AG09309 (cell line): ENCODE measurements at regions not wholly inside any gene's neighbourhood (a gene's known extent, or its start where the extent isn't known, plus 50 kb on each side); places are given as distances from the start of the nearest gene placed in this dataset.

ENCODE experiments used
- DNase-seq: peaks from one replicate; pipeline ENCODE4 v3.0.0-alpha.2; 2010; ENCODE audit warnings: low read depth
- H3K4me3 ChIP-seq: 2 replicates; pipeline ENCODE4 v1.5.1; 2011; ENCODE audit warnings: mild to moderate bottlenecking, low read depth, low read length, moderate library complexity; ENCODE audit not compliant: control insufficient read depth
- TF ChIP-seq, protein P1 (sequence below): IDR thresholded peaks from 2 replicates; pipeline ENCODE4 v1.5.1; 2011; ENCODE audit warnings: mild to moderate bottlenecking, low read depth, low read length, inconsistent platforms; ENCODE audit not compliant: insufficient read depth, control insufficient read depth; ENCODE audit errors: missing control alignments

DNA sequence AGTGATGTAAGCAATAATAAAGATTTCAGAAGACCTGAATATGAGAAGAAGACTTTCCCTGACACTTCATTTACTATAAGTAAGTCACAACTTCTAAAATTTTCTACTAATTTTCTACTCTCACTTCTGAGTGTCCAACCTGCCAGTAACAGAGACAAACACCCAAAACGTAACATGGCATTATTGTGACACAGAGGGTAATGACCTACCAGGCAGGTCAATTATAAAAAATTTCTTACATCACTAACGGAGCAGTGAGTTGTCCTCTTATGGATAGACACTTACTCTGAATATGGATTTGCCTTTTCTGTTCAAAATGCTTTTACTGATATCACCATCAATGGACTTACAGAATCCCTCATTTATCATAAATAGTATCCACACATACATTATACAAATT is 405.9 kb upstream of the MAGEB16 start:
- DNase-seq = no peak
- TF ChIP-seq, protein P1, sequence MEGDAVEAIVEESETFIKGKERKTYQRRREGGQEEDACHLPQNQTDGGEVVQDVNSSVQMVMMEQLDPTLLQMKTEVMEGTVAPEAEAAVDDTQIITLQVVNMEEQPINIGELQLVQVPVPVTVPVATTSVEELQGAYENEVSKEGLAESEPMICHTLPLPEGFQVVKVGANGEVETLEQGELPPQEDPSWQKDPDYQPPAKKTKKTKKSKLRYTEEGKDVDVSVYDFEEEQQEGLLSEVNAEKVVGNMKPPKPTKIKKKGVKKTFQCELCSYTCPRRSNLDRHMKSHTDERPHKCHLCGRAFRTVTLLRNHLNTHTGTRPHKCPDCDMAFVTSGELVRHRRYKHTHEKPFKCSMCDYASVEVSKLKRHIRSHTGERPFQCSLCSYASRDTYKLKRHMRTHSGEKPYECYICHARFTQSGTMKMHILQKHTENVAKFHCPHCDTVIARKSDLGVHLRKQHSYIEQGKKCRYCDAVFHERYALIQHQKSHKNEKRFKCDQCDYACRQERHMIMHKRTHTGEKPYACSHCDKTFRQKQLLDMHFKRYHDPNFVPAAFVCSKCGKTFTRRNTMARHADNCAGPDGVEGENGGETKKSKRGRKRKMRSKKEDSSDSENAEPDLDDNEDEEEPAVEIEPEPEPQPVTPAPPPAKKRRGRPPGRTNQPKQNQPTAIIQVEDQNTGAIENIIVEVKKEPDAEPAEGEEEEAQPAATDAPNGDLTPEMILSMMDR = no peak
- H3K4me3 ChIP-seq = no peak overlapping the region

DNA sequence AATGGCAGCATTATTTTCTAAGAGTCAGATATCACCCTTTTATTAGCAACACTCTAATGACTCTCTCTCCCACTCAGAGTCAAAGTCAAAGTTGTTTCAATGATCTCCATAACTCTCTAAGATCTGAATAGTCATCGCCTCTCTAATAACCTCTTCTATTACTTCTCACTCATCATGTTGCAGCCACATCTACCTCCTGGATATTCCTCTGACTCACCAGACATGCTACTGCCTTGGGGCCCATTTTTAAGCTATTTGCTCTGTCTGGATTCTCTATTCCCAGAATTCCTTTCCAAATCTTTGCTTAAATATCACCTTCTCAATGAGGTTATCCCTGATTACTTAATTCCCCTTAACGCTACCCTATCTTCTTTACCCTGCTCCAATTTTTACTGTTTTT is 391.8 kb upstream of the MAGEB16 start:
- TF ChIP-seq, protein P1 = no peak
- no peak for DNase-seq
- H3K4me3 ChIP-seq = no peak overlapping the region

DNA sequence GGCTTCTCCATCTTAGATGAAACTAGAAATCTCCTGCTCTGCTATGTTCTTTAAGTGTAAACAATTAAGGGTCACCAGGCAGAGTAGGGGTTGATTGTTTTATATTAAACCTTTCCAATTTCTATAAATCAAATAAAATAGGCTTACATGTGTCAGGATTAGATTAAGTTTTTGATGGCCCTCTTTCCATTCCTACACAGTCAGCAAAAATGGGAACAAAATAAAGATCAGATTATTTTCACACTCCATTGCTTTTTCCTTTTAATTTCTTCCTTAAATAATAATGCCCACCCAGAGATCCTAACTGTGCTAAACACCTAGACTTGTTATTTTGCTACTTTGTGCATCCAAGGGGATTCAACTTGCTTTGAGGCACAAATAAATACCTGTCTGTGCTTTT is 381.4 kb upstream of the MAGEB16 start:
- H3K4me3 ChIP-seq = no peak overlapping the region
- no peak for DNase-seq
- TF ChIP-seq, protein P1 = no peak

DNA sequence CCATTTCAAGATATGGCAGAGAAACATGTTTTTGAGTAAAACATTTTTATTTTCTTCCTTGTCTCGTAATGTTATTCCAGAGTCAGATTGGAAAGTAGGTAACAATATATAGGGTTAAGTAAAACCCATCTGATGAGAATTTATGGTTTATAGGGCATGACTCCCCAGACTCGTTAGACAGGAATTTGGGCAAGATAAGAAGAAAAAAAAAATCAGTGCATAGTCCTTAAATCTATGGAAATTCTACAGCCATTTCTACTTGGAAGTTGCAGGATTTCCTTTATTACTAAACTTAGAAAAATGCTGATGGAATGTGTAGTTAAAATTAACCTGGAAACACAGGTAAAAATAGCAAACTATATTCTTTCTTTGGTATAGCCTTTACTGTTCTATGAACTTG is 366.1 kb upstream of the MAGEB16 start:
- TF ChIP-seq, protein P1 = no peak

DNA sequence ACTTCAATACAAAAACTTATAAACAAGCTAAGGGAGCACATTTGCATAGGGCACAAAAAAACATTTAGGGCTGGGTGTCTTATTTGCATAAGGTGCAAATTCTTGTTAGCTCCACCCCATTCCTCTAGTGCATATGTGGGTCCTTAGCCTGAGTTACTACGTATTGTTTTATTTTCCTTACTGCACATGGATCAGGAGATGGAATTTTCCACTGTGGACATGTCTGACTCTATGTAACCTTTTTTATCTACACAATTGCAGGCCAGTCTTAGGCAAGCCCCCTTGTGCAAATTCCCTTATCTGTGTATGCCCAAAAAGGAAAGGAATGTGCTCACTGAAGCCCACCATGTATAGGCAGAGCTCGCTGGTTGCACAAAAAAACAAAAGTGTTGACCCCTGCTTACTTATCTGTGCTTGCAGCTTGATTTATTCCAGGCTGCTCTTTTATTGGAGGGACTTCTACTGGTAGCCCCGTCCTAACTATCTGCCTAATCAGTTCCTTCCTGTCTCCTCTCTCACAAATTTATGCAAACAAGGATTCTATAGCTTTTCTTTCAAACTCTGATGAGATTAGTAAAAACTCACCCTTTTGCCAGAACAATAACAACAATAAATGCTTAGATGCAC is 359.0 kb upstream of the MAGEB16 start:
- DNase-seq = no peak
- H3K4me3 ChIP-seq = no peak overlapping the region
- TF ChIP-seq, protein P1 = no peak

More for the DNA sequence above, 366.1 kb upstream of the MAGEB16 start:
- H3K4me3 ChIP-seq = no peak overlapping the region
- no peak for DNase-seq

DNA sequence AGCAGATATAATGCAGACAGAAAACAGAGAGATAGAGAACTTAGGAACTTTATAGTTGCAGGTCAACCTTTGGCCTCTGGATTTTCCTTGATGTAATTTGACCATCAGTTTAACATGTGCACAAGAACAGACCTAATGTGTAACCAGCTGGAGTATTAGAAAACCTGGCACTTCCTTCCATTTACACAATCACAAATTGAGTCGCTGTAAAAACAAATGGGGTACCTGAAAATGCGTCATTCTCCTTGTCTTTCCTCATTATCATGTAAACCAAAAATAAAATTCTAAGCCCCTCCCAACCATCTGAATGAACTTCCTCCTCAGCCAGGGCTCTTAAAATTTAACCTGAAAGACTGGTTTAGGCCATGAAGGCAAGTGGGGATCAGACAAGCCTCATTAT is 358.4 kb upstream of the MAGEB16 start:
- TF ChIP-seq, protein P1 = no peak
- no peak for DNase-seq
- no peak overlapping the region for H3K4me3 ChIP-seq
